Neural cell (in vitro differentiated cells): ENCODE measurements at regions not wholly inside any gene's neighbourhood (a gene's known extent, or its start where the extent isn't known, plus 50 kb on each side); places are given as distances from the start of the nearest gene placed in this dataset.

Experiments
- H2AFZ ChIP-seq: fragments of 200-600, 300-800 bp; sonication (generic), shearing (Covaris generic); 2 replicates; pipeline ENCODE4 v1.6.0; 2014; ENCODE audit warnings: low read depth, mild to moderate bottlenecking, antibody characterized with exemption, low read length, moderate library complexity
- H3F3A ChIP-seq: fragments of 200-600 bp; shearing (Covaris generic); 2 replicates; pipeline ENCODE4 v1.6.1; 2016; ENCODE audit warnings: mild to moderate bottlenecking, moderate library complexity, mixed read lengths, antibody characterized with exemption, low read length; ENCODE audit not compliant: insufficient read depth, poor library complexity, severe bottlenecking
- H3K27ac ChIP-seq: fragments of 200-600, 300-800 bp; sonication (generic), shearing (Covaris generic); 2 replicates; pipeline ENCODE4 v1.5.1; 2014; ENCODE audit warnings: mild to moderate bottlenecking, low read length, moderate library complexity
- H3K27me3 ChIP-seq: fragments of 300-800, 200-600 bp; sonication (generic), shearing (Covaris generic); 2 replicates; pipeline ENCODE4 v1.6.0; 2014; ENCODE audit warnings: mild to moderate bottlenecking, low read depth, low read length, moderate library complexity; ENCODE audit not compliant: insufficient read depth
- H3K36me3 ChIP-seq: fragments of 300-800, 200-600 bp; sonication (generic), shearing (Covaris generic); 2 replicates; pipeline ENCODE4 v1.5.1; 2014; ENCODE audit warnings: mild to moderate bottlenecking, antibody characterized with exemption, low read length, moderate library complexity; ENCODE audit not compliant: insufficient read depth
- H3K4me2 ChIP-seq: fragments of 300-800, 200-600 bp; sonication (generic), shearing (Covaris generic); 2 replicates; pipeline ENCODE4 v1.6.0; 2014; ENCODE audit warnings: mild to moderate bottlenecking, low read length
- H3K4me3 ChIP-seq: fragments of 300-800, 200-600 bp; sonication (generic), shearing (Covaris generic); 2 replicates; pipeline ENCODE4 v1.5.1; 2014; ENCODE audit warnings: mild to moderate bottlenecking, low read length, moderate library complexity
- H3K79me2 ChIP-seq: fragments of 200-600 bp; shearing (Covaris generic); replicated peaks from 2 replicates; pipeline ENCODE4 v1.6.0; 2014; ENCODE audit warnings: mild to moderate bottlenecking, low read length, moderate library complexity; ENCODE audit not compliant: insufficient read depth
- H3K9ac ChIP-seq: fragments of 300-800, 200-600 bp; sonication (generic), shearing (Covaris generic); 2 replicates; pipeline ENCODE4 v1.6.1; 2016; ENCODE audit warnings: mild to moderate bottlenecking, low read length, mixed read lengths
- H3K9me2 ChIP-seq: fragments of 200-600 bp; shearing (Covaris generic); 2 replicates; pipeline ENCODE4 v1.6.1; 2016; ENCODE audit warnings: mild to moderate bottlenecking, low read length, mixed read lengths; ENCODE audit not compliant: insufficient read depth
- H3K9me3 ChIP-seq: fragments of 200-600, 300-800 bp; sonication (generic), shearing (Covaris generic); 2 replicates; pipeline ENCODE4 v1.6.1; 2016; ENCODE audit warnings: mild to moderate bottlenecking, mixed run types, low read length, moderate library complexity, mixed read lengths
- H4K20me1 ChIP-seq: fragments of 200-600 bp; shearing (Covaris generic); 2 replicates; pipeline ENCODE4 v1.6.1; 2016; ENCODE audit warnings: mild to moderate bottlenecking, mixed run types; ENCODE audit not compliant: insufficient read depth
- EP300 ChIP-seq: fragments of 450-650 bp; conservative IDR thresholded peaks from 2 replicates; pipeline ENCODE4 v1.6.1; 2014; ENCODE audit warnings: antibody characterized with exemption, mild to moderate bottlenecking, moderate library complexity; ENCODE audit not compliant: poor library complexity, severe bottlenecking
- EZH2 ChIP-seq: fragments of 200-600, 300-800 bp; shearing (Covaris generic), sonication (generic); IDR thresholded peaks from 2 replicates; pipeline ENCODE4 v1.6.1; 2014; ENCODE audit warnings: antibody characterized with exemption, low read length, borderline replicate concordance, mild to moderate bottlenecking; ENCODE audit not compliant: insufficient read depth, poor library complexity, severe bottlenecking
- MXI1 ChIP-seq: fragments of 450-650 bp; conservative IDR thresholded peaks from 2 replicates; pipeline ENCODE4 v1.6.1; 2014; ENCODE audit warnings: antibody characterized with exemption, mild to moderate bottlenecking; ENCODE audit not compliant: poor library complexity, severe bottlenecking
- POLR2AphosphoS5 ChIP-seq: IDR thresholded peaks from 2 replicates; pipeline ENCODE4 v1.6.1; 2012
- RAD21 ChIP-seq: fragments of 450-650 bp; conservative IDR thresholded peaks from 2 replicates; pipeline ENCODE4 v1.6.1; 2014; ENCODE audit warnings: antibody characterized with exemption, mild to moderate bottlenecking, moderate library complexity
- SMC3 ChIP-seq: fragments of 450-650 bp; conservative IDR thresholded peaks from 2 replicates; pipeline ENCODE4 v1.6.1; 2014; ENCODE audit warnings: antibody characterized with exemption, mild to moderate bottlenecking, moderate library complexity; ENCODE audit not compliant: poor library complexity
- TAF1 ChIP-seq: IDR thresholded peaks from 2 replicates; pipeline ENCODE4 v1.6.1; 2012; ENCODE audit warnings: low read depth
- TF ChIP-seq, protein P1 (sequence below): IDR thresholded peaks from 2 replicates; pipeline ENCODE4 v1.6.1; 2012; ENCODE audit warnings: borderline replicate concordance
- TF ChIP-seq, protein P2 (sequence below): fragments of 450-650 bp; IDR thresholded peaks from 2 replicates; pipeline ENCODE4 v1.5.1; 2014; ENCODE audit warnings: antibody characterized with exemption, mild to moderate bottlenecking, moderate library complexity; ENCODE audit not compliant: poor library complexity, severe bottlenecking

DNA sequence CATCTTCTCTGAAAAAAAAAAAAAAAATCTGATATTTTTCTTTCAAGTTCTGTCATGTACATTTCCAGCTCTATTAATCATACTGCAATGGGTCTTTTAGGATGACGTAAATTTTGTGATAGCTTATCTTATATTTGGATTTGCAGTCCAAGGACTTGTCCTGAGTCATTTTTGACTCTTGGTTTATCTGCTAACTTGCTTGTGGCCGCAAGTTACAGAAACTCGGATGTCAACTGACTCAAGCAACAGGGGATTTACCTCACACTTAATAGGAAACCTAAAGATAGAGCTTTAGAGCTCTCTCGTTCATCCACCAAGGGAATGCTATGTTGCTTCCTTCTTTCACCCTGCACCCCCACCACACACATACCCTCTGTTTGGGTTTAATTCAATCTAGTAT, 1433.8 kb upstream of the TENM3 start:
- H3K79me2 ChIP-seq, result no peaks in the 10 kb centered on the region
- no peaks in the 10 kb centered on the region for H4K20me1 ChIP-seq
- no peak overlapping the region for H2AFZ ChIP-seq
- H3K9ac ChIP-seq, result no peak overlapping the region
- no peaks in the 10 kb centered on the region for H3K9me3 ChIP-seq
- no peaks in the 10 kb centered on the region for H3K9me2 ChIP-seq
- H3K27me3 ChIP-seq, result no peaks in the 10 kb centered on the region
- H3K36me3 ChIP-seq, result no peaks in the 10 kb centered on the region
- H3F3A ChIP-seq, result no peaks in the 10 kb centered on the region
- no peak overlapping the region for H3K4me2 ChIP-seq
- TF ChIP-seq SMC3 (no peak), MXI1 (no peak), EP300 (no peak), EZH2 (no peak), POLR2AphosphoS5 (no peak), RAD21 (no peak), TAF1 (no peak)
- TF ChIP-seq, protein P1, sequence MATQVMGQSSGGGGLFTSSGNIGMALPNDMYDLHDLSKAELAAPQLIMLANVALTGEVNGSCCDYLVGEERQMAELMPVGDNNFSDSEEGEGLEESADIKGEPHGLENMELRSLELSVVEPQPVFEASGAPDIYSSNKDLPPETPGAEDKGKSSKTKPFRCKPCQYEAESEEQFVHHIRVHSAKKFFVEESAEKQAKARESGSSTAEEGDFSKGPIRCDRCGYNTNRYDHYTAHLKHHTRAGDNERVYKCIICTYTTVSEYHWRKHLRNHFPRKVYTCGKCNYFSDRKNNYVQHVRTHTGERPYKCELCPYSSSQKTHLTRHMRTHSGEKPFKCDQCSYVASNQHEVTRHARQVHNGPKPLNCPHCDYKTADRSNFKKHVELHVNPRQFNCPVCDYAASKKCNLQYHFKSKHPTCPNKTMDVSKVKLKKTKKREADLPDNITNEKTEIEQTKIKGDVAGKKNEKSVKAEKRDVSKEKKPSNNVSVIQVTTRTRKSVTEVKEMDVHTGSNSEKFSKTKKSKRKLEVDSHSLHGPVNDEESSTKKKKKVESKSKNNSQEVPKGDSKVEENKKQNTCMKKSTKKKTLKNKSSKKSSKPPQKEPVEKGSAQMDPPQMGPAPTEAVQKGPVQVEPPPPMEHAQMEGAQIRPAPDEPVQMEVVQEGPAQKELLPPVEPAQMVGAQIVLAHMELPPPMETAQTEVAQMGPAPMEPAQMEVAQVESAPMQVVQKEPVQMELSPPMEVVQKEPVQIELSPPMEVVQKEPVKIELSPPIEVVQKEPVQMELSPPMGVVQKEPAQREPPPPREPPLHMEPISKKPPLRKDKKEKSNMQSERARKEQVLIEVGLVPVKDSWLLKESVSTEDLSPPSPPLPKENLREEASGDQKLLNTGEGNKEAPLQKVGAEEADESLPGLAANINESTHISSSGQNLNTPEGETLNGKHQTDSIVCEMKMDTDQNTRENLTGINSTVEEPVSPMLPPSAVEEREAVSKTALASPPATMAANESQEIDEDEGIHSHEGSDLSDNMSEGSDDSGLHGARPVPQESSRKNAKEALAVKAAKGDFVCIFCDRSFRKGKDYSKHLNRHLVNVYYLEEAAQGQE, result no peak
- TF ChIP-seq, protein P2, sequence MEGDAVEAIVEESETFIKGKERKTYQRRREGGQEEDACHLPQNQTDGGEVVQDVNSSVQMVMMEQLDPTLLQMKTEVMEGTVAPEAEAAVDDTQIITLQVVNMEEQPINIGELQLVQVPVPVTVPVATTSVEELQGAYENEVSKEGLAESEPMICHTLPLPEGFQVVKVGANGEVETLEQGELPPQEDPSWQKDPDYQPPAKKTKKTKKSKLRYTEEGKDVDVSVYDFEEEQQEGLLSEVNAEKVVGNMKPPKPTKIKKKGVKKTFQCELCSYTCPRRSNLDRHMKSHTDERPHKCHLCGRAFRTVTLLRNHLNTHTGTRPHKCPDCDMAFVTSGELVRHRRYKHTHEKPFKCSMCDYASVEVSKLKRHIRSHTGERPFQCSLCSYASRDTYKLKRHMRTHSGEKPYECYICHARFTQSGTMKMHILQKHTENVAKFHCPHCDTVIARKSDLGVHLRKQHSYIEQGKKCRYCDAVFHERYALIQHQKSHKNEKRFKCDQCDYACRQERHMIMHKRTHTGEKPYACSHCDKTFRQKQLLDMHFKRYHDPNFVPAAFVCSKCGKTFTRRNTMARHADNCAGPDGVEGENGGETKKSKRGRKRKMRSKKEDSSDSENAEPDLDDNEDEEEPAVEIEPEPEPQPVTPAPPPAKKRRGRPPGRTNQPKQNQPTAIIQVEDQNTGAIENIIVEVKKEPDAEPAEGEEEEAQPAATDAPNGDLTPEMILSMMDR, result no peak
- no peak overlapping the region for H3K27ac ChIP-seq
- H3K4me3 ChIP-seq, result no peak overlapping the region

DNA sequence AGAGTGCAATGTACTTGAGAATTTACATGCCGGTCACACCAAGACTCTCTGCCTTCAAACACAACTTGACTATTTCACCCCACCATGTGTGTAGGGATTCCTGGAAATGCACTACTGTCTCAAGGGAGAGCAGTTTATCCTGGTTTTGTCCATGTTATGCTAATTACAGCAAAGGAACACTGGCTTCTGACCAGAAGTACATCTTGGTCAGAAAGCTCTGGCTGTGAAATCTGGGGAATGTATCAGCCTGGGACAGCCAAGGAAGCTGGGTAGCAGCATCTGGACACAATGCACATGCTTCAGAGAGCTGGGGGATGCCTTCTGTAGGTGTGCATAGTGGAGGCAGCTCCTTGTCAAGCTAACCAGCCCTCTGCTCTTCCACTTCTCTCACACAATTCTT, 1432.6 kb upstream of the TENM3 start:
- Histone ChIP-seq H3K27me3 (no peaks in the 10 kb centered on the region), H3K4me3 (no peak overlapping the region), H3K4me2 (no peak overlapping the region), H3K9ac (no peak overlapping the region), H3F3A (no peaks in the 10 kb centered on the region), H4K20me1 (no peaks in the 10 kb centered on the region), H3K36me3 (no peaks in the 10 kb centered on the region), H3K79me2 (no peaks in the 10 kb centered on the region), H3K9me3 (no peaks in the 10 kb centered on the region), H3K27ac (no peak overlapping the region), H2AFZ (no peak overlapping the region), H3K9me2 (no peaks in the 10 kb centered on the region)
- TF ChIP-seq EZH2 (no peak), EP300 (no peak), MXI1 (no peak), SMC3 (no peak), POLR2AphosphoS5 (no peak), RAD21 (no peak), TAF1 (no peak)
- TF ChIP-seq, protein P1, result no peak
- TF ChIP-seq, protein P2, result no peak
